Stomach (tissue), 8 donors: ENCODE measurements at regions not wholly inside any gene's neighbourhood (a gene's known extent, or its start where the extent isn't known, plus 50 kb on each side); places are given as distances from the start of the nearest gene placed in this dataset.

ENCODE experiments used
- DNase-seq, 2 donors: peaks; one replicate each; pipeline versions ENCODE4 v3.0.0 to v3.0.0-alpha.2; 2013 to 2019
- H3K27ac ChIP-seq, 5 donors: fragments of 200-600 bp in 4 of 5; sonication (generic) in 4 of 5; one replicate each; pipeline ENCODE4 v1.5.1; 2013 to 2019; ENCODE audit warnings: mild to moderate bottlenecking in 1 of 5, moderate library complexity in 1 of 5
- H3K27me3 ChIP-seq, 3 donors: fragments of 200-600 bp; sonication (generic); one replicate each; pipeline ENCODE4 v1.5.1; 2017 to 2019; ENCODE audit warnings: mixed run types in 1 of 3
- H3K36me3 ChIP-seq, 4 donors: fragments of 200-600 bp; sonication (generic); 1 replicate in 3 of 4; 2 replicates in 1 of 4; pipeline ENCODE4 v1.5.1; 2016 to 2019
- H3K4me1 ChIP-seq, 4 donors: fragments of 200-600 bp; sonication (generic); one replicate each; pipeline ENCODE4 v1.5.1; 2016 to 2019
- H3K4me3 ChIP-seq, 4 donors: fragments of 200-600 bp; sonication (generic) in 3 of 4; one replicate each; pipeline ENCODE4 v1.5.1; 2016 to 2019; ENCODE audit warnings: mild to moderate bottlenecking in 1 of 4
- H3K9me3 ChIP-seq, 4 donors: fragments of 200-600 bp; sonication (generic); one replicate each; pipeline ENCODE4 v1.5.1; 2016 to 2019
- EP300 ChIP-seq: sonication (generic); formaldehyde crosslinking; IDR thresholded peaks from one replicate; pipeline ENCODE4 v1.6.1; 2017; ENCODE audit warnings: antibody characterized with exemption
- POLR2A ChIP-seq, 4 donors: fragments of 450-650 bp; IDR thresholded peaks; one replicate each; pipeline ENCODE4 v1.6.1; 2016; ENCODE audit warnings: antibody characterized with exemption in 4 of 4, control low read depth in 2 of 4, mild to moderate bottlenecking in 1 of 4, moderate library complexity in 1 of 4
- POLR2AphosphoS5 ChIP-seq, 3 donors: sonication (generic); formaldehyde crosslinking; IDR thresholded peaks; one replicate each; pipeline ENCODE4 v1.6.1; 2016; ENCODE audit warnings: antibody characterized with exemption in 3 of 3
- WGBS, 5 donors: extraction: QIAGEN DNeasy Blood & Tissue Kit in 3 of 5; methylation state at CpG; one replicate each; pipeline versions ENCODE4 v1.1.5 to v1.1.7; 2013 to 2018; 5-methylcytosine and 5-hydroxymethylcytosine counted together
- intact Hi-C: fragments of 100-400 bp; cut with DNase I; formaldehyde crosslinking; loops from one replicate; pipeline ENCODE4 v1.15.1; 2023; ENCODE audit warnings: low total_unique reads
- TF ChIP-seq, protein P1 (sequence below), 7 experiments: fragments of 450-650 bp in 4 of 7; fragments of 200-600 bp in 3 of 7; sonication (generic) in 3 of 7; IDR thresholded peaks; one replicate each; pipeline ENCODE4 v1.5.1; 2016 to 2019; ENCODE audit warnings: antibody characterized with exemption in 7 of 7, control low read depth in 2 of 7, mild to moderate bottlenecking in 1 of 7
- donor health status: healthy with polysubstance abuse.
- donor health status: Bipolar disorder and iron deficiency.
- donor health status: healthy.

GRCh38 chrX:20995829-20996228 lies 378.4 kb upstream of the CNKSR2 start:
- Histone ChIP-seq H3K27me3 (no peaks in the 10 kb centered on the region), H3K4me3 (no peak overlapping the region), H3K9me3 (peaks cover 0 to 3% (median 0%) of the 10 kb centered on the region in 4 donors), H3K27ac (no peak overlapping the region), H3K36me3 (no peaks in the 10 kb centered on the region), H3K4me1 (no peaks in the 10 kb centered on the region)
- 29 to 64% (median 43%) methylated on average over 1 to 2 of the region's 2 CpGs for WGBS, 5 donors
- no peak for DNase-seq
- TF ChIP-seq, protein P1, sequence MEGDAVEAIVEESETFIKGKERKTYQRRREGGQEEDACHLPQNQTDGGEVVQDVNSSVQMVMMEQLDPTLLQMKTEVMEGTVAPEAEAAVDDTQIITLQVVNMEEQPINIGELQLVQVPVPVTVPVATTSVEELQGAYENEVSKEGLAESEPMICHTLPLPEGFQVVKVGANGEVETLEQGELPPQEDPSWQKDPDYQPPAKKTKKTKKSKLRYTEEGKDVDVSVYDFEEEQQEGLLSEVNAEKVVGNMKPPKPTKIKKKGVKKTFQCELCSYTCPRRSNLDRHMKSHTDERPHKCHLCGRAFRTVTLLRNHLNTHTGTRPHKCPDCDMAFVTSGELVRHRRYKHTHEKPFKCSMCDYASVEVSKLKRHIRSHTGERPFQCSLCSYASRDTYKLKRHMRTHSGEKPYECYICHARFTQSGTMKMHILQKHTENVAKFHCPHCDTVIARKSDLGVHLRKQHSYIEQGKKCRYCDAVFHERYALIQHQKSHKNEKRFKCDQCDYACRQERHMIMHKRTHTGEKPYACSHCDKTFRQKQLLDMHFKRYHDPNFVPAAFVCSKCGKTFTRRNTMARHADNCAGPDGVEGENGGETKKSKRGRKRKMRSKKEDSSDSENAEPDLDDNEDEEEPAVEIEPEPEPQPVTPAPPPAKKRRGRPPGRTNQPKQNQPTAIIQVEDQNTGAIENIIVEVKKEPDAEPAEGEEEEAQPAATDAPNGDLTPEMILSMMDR (IDR thresholded peaks at IDR 0.05), result no peak
- TF ChIP-seq EP300 (no peak), POLR2AphosphoS5 (IDR thresholded peaks at IDR 0.05) (no peak), POLR2A (IDR thresholded peaks at IDR 0.05) (no peak)
- intact Hi-C loops, result no loop called here

GRCh38 chrX:20989361-20989760 lies 384.9 kb upstream of the CNKSR2 start:
- TF ChIP-seq, protein P1 (IDR thresholded peaks at IDR 0.05), result no peak
- TF ChIP-seq EP300, result no peak
- TF ChIP-seq POLR2A (IDR thresholded peaks at IDR 0.05), result no peak
- TF ChIP-seq POLR2AphosphoS5 (IDR thresholded peaks at IDR 0.05), result no peak
- WGBS, 5 donors, result 80 to 94% (median 88%) methylated on average over 3 of the region's 3 CpGs
- no peak overlapping the region for H3K27ac ChIP-seq

GRCh38 chrX:20988804-20989203 lies 385.4 kb upstream of the CNKSR2 start:
- 76 to 88% (median 84%) methylated on average over 2 of the region's 2 CpGs for WGBS, 5 donors
- no peaks in the 10 kb centered on the region for H3K27me3 ChIP-seq
- no peaks in the 10 kb centered on the region for H3K9me3 ChIP-seq
- no peak overlapping the region for H3K4me3 ChIP-seq
- TF ChIP-seq, protein P1 (IDR thresholded peaks at IDR 0.05), result no peak
- TF ChIP-seq POLR2AphosphoS5 (IDR thresholded peaks at IDR 0.05) (no peak), EP300 (no peak), POLR2A (IDR thresholded peaks at IDR 0.05) (no peak)
- intact Hi-C loops, result no loop called here
- H3K4me1 ChIP-seq, result no peaks in the 10 kb centered on the region
- DNase-seq, result no peak
- H3K27ac ChIP-seq, result no peak overlapping the region
- no peaks in the 10 kb centered on the region for H3K36me3 ChIP-seq

More at GRCh38 chrX:20989361-20989760, 384.9 kb upstream of the CNKSR2 start:
- Histone ChIP-seq H3K36me3 (no peaks in the 10 kb centered on the region), H3K9me3 (no peaks in the 10 kb centered on the region), H3K4me1 (no peaks in the 10 kb centered on the region), H3K4me3 (no peak overlapping the region), H3K27me3 (no peaks in the 10 kb centered on the region)
- intact Hi-C loops, result no loop called here
- DNase-seq, result no peak

GRCh38 chrX:20988118-20988517 lies 386.1 kb upstream of the CNKSR2 start:
- TF ChIP-seq EP300 (no peak), POLR2A (IDR thresholded peaks at IDR 0.05) (no peak), POLR2AphosphoS5 (IDR thresholded peaks at IDR 0.05) (no peak)
- TF ChIP-seq, protein P1 (IDR thresholded peaks at IDR 0.05), result no peak
- H3K36me3 ChIP-seq, result no peaks in the 10 kb centered on the region
- H3K9me3 ChIP-seq, result no peaks in the 10 kb centered on the region
- 68 to 83% (median 72%) methylated on average over 3 of the region's 3 CpGs for WGBS, 5 donors
- DNase-seq, result no peak
- H3K4me3 ChIP-seq, result no peak overlapping the region
- H3K27ac ChIP-seq, result no peak overlapping the region
- no peaks in the 10 kb centered on the region for H3K4me1 ChIP-seq
- no peaks in the 10 kb centered on the region for H3K27me3 ChIP-seq
- intact Hi-C loops, result no loop called here
